GM18951 (cell line): ENCODE measurements at regions not wholly inside any gene's neighbourhood (a gene's known extent, or its start where the extent isn't known, plus 50 kb on each side); places are given as distances from the start of the nearest gene placed in this dataset.

Source experiments
- POLR2A ChIP-seq: IDR thresholded peaks from 4 replicates; pipeline ENCODE4 v1.6.1; 2011; ENCODE audit warnings: mild to moderate bottlenecking; ENCODE audit not compliant: insufficient read length, insufficient read depth; ENCODE audit errors: extremely low read depth
- in situ Hi-C: fragments of 300-500 bp; cut with MboI; formaldehyde crosslinking; loops from one replicate; pipeline ENCODE4 v1.12.0; 2022; ENCODE audit warnings: low sequenced_read_pairs, mixed read lengths, inconsistent platforms; ENCODE audit not compliant: unreplicated experiment

DNA sequence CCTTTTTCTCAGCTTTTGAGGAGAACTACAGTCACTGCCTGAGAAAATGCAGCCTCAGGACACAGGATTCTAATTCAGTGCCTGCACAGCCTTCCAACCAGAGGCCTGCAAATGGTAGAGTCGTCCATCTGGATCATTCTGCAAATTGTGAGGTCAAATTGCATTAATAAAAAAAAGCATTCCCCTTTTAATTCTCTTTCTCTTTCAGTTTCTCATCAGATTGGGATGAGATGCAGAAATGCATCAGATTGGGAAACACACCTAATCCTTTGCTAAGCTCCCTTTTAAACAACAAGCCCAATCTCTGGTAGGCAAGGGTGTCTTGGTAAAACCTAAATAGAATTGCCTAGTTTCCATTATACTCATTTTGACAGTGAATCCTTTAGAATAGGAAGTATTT lies 838.8 kb downstream of the MAFB start:
- in situ Hi-C loops = no loop called here
- TF ChIP-seq POLR2A = no peak

DNA sequence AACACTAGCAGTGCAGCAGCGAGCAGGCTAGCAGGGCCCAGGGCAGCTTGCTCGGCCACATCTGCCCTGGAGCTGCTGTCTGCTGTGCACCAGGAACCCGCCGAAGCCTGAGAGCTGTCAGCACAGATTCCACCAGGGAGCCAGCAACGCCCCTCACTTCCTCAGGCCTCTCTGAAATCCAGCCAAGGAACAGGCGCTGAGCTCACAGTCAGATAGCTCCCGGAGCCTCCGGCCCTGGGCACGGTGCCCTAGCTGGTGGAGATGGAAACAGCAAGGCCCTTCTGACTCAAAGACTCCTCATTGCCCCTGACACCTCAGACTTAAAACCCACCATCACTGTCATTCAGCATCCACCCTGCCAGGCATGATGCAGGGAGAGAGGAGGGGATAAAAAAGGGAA lies 839.4 kb downstream of the MAFB start:
- in situ Hi-C loops = no loop called here
- TF ChIP-seq POLR2A = no peak

DNA sequence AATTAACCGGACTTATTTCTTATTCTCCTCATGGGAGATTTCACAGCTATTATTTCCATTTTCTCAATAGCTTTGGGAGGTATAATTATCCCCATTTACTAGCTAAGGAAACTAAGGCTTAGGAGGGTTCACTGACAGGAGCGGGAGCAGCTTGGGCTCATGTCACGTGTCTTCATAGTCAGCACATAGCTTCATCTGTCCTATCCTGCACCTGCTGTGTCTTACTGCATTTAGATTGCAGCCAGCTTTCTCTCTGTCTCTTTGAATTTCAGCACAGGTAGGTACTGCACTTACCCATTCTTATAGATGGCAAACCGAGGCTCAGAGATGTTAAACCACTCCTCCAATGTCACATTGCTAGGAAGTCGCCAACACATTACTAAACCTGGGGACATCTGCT lies 839.9 kb downstream of the MAFB start:
- in situ Hi-C loops = no loop called here

DNA sequence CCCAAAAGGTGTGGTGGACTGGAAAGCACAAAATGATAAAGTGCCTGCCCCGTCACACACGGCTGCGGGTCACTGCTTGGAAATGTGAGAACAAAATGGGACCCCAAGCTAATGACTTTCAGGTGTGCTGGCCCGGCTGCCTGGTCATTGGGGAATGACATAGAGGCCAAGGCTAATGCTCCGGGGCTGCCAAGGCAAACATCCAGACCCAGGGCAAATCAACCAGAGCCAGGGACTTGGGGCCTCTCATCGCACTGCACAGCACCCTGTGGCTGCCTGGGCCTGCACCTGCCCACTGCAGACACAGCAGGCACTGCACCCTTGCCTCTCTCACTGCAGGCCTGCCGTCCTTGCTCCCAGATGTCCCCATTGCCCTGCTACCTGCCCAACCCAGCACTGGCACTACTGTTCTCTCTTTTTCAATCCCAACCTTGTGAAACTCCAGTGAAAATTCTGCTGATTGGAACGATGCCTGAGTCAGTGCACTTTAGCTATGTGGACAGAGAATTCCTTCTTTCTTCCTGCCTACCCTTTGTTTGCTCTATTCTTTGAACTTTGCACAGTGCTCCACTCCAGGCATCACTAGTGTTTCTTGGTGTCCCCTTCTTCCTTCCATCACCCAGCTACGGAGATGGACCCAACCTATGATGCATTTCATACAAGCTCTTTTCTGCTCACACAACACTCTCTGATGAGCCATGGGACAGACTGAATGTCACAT lies 849.5 kb downstream of the MAFB start:
- no peak for TF ChIP-seq POLR2A
- in situ Hi-C loops = no loop called here

More for the DNA sequence above, 839.9 kb downstream of the MAFB start:
- no peak for TF ChIP-seq POLR2A

DNA sequence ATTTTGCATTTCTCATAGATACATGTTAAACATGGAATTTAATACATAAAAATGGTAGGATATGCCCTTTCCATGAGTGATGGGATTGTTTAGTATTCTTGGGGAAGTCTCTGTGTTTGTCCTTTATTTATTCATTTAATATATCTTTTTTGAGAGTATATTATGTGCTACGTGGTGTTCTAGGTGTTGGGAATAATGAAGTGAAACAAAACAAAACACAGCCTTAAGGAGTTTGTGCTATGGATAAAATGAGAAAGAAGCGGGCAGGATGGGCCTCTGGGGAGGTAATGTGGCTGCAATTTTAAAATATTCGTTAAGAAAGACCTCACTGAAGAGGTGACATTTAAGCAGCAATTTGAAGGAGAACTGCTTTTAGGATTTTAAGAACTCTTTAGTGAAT lies 851.5 kb downstream of the MAFB start:
- TF ChIP-seq POLR2A = no peak

DNA sequence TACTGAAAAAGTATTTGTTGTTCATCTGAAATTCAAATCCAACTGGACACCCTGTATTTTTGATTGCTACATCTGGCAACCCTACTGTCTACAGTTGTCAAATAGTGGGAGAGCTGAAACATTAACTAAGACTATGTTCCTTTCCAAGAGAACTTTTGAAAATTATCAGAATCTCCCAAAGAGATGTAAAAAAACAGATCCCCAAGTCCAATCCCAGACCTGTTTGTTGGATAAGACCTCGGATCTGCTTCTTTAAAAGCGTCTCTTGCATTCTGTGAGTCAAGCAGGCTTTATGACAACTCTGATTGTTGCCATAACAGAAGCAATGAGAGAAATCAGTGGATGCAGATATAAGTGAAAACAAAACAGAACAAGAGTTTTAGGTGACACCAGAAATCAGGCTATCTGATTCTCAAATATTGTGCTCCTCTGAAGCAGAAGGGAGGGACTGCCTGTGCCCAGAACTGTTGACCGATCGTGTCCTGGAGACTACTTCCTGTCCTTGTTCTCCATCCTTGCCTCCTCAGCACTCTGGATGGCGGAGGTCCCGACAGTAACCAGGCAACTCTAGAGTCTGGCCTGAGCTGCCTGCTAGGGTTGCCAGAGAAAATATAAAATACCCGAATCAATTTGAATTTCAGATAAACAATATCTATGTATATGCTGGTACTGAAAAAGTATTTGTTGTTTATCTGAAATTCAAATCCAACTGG lies 853.8 kb downstream of the MAFB start:
- TF ChIP-seq POLR2A = no peak

More for the DNA sequence above, 851.5 kb downstream of the MAFB start:
- in situ Hi-C loops = no loop called here

DNA sequence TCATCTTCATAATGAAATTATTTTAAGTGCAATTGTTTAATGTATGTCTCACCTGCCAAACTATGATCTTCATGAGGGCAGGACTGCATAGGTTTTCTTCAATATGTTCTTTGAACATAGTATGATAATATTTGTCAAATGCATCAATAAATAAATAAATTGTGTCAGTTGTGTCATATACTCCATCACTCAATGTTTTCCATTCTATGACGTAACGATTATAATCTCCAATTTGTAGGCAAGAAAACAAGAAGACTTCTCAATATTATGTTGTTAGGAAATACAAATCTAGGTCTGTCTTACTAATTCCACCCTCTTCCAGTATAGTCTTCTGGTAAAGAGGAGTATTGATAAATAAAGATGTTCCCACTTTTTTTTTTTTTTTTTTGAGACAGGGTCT lies 858.1 kb downstream of the MAFB start:
- no peak for TF ChIP-seq POLR2A
- in situ Hi-C loops = no loop called here

More for the DNA sequence above, 853.8 kb downstream of the MAFB start:
- in situ Hi-C loops = no loop called here

DNA sequence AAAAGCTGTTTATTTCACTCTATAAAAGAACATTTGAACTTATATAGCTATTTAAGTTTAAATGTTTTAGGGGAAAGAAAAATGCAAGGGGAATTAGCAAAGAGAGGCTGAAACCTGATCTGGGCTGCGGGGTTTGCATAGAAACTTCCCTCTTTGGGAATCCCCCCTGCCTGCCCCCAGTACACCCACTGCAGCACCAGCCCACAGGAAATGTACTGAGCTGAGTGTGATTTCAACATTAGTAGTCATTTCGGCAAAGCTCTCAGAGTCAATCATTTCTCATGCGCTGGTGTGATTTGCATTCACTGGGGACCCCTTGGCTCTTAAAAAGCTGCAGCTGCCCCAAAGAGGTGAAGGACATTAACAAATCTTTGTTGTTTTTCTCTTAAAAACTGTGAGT lies 859.4 kb downstream of the MAFB start:
- peak; percentile 11 for TF ChIP-seq POLR2A
- in situ Hi-C loops = no loop called here

DNA sequence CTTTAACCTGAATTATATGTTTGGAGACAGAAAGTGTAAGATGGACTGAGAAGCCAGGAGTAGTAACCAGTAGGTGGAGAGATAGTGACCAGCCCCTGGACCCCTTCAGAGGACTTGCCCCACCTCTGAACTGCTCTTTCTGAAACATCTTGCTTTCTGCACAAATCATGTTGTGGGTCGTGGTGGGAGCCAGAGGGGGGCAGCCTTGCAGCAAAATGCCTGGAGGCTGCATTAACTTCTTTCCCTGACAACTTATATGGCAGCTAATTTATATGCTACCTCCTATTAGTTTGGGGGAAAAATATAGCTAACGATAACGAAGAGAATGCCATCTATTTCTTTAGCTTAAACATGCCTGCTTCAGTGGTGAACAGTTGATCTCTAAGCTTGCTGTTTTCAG lies 859.8 kb downstream of the MAFB start:
- in situ Hi-C loops = no loop called here
- TF ChIP-seq POLR2A = no peak

DNA sequence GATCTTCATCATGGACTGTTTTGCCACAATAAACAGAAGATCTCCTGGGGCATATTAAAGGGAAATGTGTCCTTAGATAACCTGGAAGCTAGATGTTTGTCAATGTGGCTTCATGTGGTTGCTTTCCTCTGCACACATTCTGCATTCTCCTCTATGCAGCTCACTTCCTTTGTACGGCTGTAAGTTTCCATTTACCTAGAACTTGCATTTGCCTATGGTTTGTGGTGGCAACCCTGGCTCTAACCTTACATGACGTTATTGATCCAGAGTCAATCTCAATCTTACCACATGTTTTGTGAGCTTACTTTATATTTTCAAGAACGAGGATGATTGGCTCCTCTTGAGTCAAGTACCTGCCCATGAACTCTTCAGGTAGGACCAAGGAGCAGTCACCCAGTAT lies 863.1 kb downstream of the MAFB start:
- in situ Hi-C loops = no loop called here
- TF ChIP-seq POLR2A = no peak

DNA sequence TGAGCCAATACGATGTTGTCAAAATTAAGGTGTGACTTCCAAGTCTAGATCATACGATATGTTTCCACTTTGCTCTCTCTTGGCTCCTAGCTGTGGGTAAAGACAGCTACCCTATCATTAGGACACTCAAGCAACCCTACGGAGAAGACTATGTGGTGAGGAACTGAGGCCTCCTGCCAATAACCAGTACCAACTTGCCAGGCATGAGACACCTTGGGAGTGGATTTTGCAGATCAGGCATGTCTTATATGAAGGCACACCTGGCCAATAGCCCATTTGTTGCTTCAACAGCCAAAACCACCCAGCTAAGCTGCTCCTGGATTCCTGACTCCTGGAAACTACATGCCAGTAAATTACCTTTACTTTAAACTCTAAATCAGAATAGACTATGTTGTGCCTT lies 863.4 kb downstream of the DHX35 start:
- in situ Hi-C loops = no loop called here
- TF ChIP-seq POLR2A = no peak

DNA sequence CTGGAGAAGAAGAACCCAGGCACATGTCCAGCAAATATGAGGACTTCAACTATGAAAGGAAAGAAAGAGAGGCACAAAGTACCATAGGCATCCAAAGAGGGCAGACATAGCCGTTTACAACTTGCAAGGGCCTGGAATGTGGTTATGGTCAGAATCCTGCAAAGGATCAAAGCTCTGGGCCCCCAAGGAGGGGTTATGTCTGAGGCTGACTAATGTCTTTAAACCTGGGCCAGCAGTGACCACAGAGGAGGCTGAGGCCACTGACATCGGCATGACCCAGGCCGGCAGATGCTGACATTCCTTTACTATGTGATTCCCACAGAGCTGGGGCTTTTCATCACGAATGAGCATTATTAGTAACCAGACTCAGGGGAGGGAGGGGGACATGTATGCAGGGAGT lies 861.1 kb downstream of the DHX35 start:
- in situ Hi-C loops = no loop called here
- no peak for TF ChIP-seq POLR2A

DNA sequence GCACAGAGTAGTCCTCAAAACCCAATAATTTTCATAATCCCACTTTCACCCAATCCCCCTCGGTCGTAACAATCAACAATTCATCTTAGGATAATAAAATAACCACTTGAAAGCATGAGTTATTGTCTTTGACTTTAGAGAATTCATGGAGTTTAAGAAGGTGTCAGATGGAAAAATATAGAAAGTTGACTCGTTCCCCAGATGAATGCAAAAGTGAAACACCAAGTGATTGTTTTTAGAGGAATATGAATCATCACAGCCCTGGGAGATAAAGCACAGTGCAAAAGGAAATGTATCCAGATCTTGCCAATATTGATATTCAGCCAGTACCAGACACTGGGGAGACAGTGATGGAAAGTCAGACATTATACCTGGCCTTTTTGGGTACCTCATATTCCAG lies 860.5 kb downstream of the DHX35 start:
- in situ Hi-C loops = no loop called here
- no peak for TF ChIP-seq POLR2A

DNA sequence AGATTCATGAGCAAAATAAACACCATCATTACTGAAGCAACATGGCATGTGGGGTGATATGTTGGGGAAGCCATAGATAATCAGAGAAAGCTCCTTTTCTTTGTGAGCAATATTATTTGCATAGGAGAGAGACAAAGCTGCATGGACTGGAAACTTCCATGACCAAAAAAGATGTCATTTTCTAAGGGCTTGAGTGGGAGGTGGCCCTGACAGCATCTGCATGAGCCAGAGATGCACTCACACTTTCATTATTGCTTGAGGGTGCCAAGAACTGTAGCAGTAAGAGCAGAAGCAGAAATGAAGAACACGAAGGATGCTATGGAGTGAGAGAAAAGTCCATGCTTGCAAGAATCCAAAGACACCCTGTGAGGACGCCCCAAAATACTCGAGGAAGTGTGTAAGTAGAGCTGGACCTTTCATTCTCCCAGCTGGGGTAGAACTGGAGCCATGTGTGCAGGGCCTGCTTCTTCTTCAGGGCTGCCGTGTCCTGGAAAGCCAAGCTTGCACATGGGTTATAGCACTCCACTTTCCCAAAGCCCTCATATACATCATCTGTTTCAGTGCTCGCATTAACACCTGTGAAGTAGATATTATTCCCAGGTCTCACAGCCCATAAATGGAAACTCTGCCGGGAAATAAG lies 851.2 kb downstream of the DHX35 start:
- in situ Hi-C loops = no loop called here
- TF ChIP-seq POLR2A = no peak

DNA sequence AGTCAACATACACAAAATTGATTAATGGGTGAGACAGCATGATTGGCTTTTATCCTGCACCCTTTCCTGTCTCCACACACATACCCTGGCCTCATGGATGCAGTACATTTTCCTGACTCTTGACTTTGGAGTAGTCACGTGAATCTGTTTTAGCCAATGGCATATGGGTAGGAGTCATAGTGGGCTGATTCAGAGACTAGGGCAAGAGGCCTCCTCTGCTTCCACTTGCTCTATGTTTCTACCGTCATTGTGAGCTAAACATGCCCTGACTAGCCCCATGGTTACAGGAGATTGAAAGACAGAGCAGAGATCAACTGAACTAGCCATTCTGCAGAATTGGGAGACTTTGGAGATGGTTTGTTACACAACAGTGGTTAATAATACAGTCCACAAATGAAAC lies 850.0 kb downstream of the DHX35 start:
- TF ChIP-seq POLR2A = no peak
- in situ Hi-C loops = no loop called here
